ENCODE measurements at regions not wholly inside any gene's neighbourhood (a gene's known extent, or its start where the extent isn't known, plus 50 kb on each side); places are given as distances from the start of the nearest gene placed in this dataset.

DNA sequence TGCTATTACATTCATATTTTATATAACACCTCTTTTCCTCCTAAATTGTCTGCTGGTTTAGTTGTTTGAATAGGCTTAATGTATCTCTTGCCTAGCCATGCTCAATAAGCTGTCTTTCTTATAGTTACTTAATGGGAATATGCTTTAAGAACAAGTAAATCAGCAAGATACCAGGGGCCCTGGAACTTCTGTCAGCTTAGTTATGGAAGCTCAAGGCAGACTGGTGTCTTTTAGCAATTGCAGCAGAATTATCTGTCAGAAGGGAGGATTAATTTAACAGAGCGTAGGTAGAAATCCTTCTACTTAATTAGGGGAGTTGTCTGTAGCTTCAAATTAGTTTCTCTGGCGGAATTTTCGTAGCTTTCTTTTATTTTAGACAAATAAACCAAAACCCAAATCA is 94.9 kb downstream of the C11orf91 start:
- DNase-seq (no peak), ATAC-seq (ENCODE audit: low FRiP score) (no peak)
- H3K27me3 ChIP-seq (ENCODE audit: control insufficient read depth in 1 of 2, insufficient read depth in 2 of 2, low read length in 1 of 2): no peaks in the 10 kb centered on the region
- no peaks in the 10 kb centered on the region for H3K9me3 ChIP-seq (ENCODE audit: control insufficient read depth, low read length)
- no peak overlapping the region for H3K27ac ChIP-seq (ENCODE audit: low read depth in 1 of 2, low read length in 2 of 2)
- H3K4me1 ChIP-seq (ENCODE audit: control insufficient read depth in 1 of 2, insufficient read depth in 2 of 2, low read length in 2 of 2): no peaks in the 10 kb centered on the region
- intact Hi-C loops (cut with DNase I): no loop called here
- no peak overlapping the region for H3K4me3 ChIP-seq (ENCODE audit: low read length in 2 of 2)
- WGBS, 2 donors: 83% methylated on average over 3 of the region's 3 CpGs
- H3K36me3 ChIP-seq (ENCODE audit: control insufficient read depth in 1 of 2, insufficient read depth in 2 of 2, low read length in 1 of 2): no peaks in the 10 kb centered on the region

DNA sequence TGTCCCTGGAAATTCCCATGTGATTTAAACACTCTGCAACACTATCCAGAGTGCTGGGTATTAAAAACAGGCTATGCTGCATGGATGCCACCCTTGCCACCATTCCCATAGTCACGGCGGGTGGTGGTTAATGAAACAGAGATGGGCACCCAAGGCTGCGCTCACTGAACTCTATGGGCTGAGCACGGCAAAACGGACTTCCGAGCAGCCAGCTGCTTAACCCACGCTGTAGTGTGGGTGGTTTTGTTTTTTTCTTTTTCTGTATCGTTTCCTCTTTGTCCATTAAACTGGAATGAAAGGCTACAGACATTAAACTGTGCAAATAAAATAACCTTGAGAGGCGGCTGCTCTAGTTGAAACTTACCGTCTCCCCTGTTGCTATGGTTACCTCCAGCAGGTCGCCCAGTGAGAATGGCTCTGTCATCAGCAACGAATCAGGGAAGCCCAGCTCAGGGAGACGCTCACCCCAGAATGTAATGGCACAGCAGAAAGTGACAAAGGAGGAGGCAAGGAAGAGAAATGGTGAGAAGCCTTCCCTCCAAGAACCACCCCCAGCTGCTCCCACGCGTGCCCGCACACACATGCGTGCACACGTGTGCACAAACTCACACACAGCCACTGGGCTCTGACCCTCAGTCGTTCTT is 102.1 kb downstream of the C11orf91 start:
- Histone ChIP-seq H3K9me3 (ENCODE audit: control insufficient read depth, low read length) (peaks cover 2% of the 10 kb centered on the region), H3K36me3 (ENCODE audit: control insufficient read depth in 1 of 2, insufficient read depth in 2 of 2, low read length in 1 of 2) (no peaks in the 10 kb centered on the region), H3K27ac (ENCODE audit: low read depth in 1 of 2, low read length in 2 of 2) (no peak overlapping the region), H3K4me1 (ENCODE audit: control insufficient read depth in 1 of 2, insufficient read depth in 2 of 2, low read length in 2 of 2) (no peaks in the 10 kb centered on the region), H3K4me3 (ENCODE audit: low read length in 2 of 2) (no peak overlapping the region), H3K27me3 (ENCODE audit: control insufficient read depth in 1 of 2, insufficient read depth in 2 of 2, low read length in 1 of 2) (peaks cover 0 to 1% of the 10 kb centered on the region in 2 donors)
- intact Hi-C loops (cut with DNase I): no loop called here
- no peak for DNase-seq
- no peak for ATAC-seq (ENCODE audit: low FRiP score)
- 63 to 64% methylated on average over 19 of the region's 19 CpGs for WGBS, 2 donors

DNA sequence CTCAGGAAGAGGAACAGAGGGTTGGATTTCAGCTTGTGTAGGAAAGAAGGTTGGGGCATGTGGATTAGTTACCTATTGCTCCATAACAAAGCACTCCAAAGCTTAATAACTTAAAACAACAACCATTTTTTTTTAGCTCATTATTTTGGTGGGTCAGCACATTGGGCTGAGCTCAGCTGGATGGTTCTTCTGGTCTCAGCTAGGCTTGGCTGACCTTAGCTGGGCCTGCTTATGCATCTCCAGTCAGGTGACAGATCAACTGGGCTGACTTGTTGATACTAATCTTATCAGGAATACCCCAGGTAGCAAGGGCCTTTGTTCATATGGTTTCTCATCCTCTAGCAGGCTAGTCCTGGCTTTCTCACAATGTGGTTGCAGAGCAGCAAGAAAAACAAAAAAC is 106.4 kb downstream of the C11orf91 start:
- H3K4me1 ChIP-seq (ENCODE audit: control insufficient read depth in 1 of 2, insufficient read depth in 2 of 2, low read length in 2 of 2): no peaks in the 10 kb centered on the region
- H3K36me3 ChIP-seq (ENCODE audit: control insufficient read depth in 1 of 2, insufficient read depth in 2 of 2, low read length in 1 of 2): no peaks in the 10 kb centered on the region
- H3K9me3 ChIP-seq (ENCODE audit: control insufficient read depth, low read length): peaks cover 2% of the 10 kb centered on the region
- DNase-seq (no peak), ATAC-seq (ENCODE audit: low FRiP score) (no peak)
- no peaks in the 10 kb centered on the region for H3K27me3 ChIP-seq (ENCODE audit: control insufficient read depth in 1 of 2, insufficient read depth in 2 of 2, low read length in 1 of 2)
- H3K4me3 ChIP-seq (ENCODE audit: low read length in 2 of 2): no peak overlapping the region
- no peak overlapping the region for H3K27ac ChIP-seq (ENCODE audit: low read depth in 1 of 2, low read length in 2 of 2)
- intact Hi-C loops (cut with DNase I): no loop called here

DNA sequence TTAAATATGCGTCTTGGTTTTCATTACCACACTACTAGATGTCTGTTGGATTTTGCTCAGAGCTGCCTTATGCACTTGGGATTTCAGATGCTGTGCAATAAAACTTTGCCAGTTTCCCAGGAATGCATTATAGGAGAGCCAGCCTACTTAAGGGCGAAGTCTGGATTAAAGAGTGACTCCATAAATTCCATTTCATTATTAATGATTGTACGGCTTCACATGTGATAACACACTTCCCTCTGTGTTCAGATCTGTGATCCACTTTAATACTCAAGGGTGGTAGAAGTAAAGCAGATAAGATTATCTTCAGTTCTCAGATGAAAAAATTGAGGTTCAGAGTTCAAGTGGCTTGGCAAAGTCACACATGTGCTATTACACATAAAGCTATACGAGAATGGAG is 110.2 kb downstream of the C11orf91 start:
- 59 to 62% methylated on average over 4 of the region's 4 CpGs for WGBS, 2 donors
- no peaks in the 10 kb centered on the region for H3K36me3 ChIP-seq (ENCODE audit: control insufficient read depth in 1 of 2, insufficient read depth in 2 of 2, low read length in 1 of 2)
- no peaks in the 10 kb centered on the region for H3K27me3 ChIP-seq (ENCODE audit: control insufficient read depth in 1 of 2, insufficient read depth in 2 of 2, low read length in 1 of 2)
- no peak overlapping the region for H3K27ac ChIP-seq (ENCODE audit: low read depth in 1 of 2, low read length in 2 of 2)
- ATAC-seq (ENCODE audit: low FRiP score) (no peak), DNase-seq (no peak)
- no peak overlapping the region for H3K4me3 ChIP-seq (ENCODE audit: low read length in 2 of 2)
- no peaks in the 10 kb centered on the region for H3K4me1 ChIP-seq (ENCODE audit: control insufficient read depth in 1 of 2, insufficient read depth in 2 of 2, low read length in 2 of 2)
- H3K9me3 ChIP-seq (ENCODE audit: control insufficient read depth, low read length): peaks cover 2% of the 10 kb centered on the region
- intact Hi-C loops (cut with DNase I): no loop called here

DNA sequence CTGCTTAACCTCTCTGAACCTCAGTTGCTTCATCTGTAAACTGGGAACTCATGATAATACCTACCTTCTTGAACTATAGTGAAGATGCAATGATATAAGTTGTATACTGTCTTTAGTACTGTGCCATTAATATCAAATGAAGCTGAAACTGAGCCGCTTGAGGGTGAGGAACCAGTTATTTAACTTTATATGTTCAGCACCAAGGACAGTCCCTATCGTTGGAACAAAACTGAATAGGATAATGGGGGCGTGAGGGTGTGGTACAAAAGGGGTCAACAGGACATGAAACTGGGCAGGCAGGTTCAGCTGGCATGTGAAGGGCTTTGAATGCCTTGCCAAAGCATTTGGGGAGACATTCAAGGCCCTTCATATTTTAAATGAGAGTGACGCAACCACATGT is 112.6 kb downstream of the C11orf91 start:
- 63 to 75% methylated on average over 4 of the region's 4 CpGs for WGBS, 2 donors

DNA sequence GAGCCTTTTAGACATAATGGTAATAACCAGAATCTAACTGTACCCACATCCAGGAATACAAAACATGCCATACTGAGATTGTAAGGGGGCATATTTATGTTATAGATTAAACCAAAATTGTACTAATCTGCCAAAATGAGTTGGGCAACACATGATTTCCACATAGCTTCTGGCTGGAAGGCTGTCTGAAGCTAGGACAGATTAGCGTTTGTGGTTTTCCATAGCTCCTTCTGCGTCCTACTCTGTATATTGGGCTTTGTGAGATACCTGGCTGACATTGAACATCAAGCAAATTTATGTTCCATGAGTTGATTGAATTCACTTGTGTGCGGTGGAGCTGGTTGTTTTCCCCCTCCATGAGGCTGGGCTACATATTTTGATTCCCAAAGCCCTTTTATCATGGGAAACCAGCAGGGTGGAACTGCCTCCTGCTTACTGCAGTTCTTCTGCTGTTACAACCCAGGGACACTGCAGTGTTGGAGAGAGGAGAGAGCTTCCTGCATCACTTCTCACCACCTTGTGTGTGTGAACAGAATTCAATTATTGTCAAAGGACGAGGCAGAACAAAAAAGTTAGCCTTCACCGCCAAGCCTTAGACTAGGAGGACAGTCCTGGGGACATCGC is 114.9 kb downstream of the C11orf91 start:
- 81 to 86% methylated on average over 6 of the region's 6 CpGs for WGBS, 2 donors
- no peak for ATAC-seq (ENCODE audit: low FRiP score)

More for the DNA sequence above, 112.6 kb downstream of the C11orf91 start:
- intact Hi-C loops (cut with DNase I): no loop called here
- Histone ChIP-seq H3K36me3 (ENCODE audit: control insufficient read depth in 1 of 2, insufficient read depth in 2 of 2, low read length in 1 of 2) (no peaks in the 10 kb centered on the region), H3K4me1 (ENCODE audit: control insufficient read depth in 1 of 2, insufficient read depth in 2 of 2, low read length in 2 of 2) (no peaks in the 10 kb centered on the region), H3K27me3 (ENCODE audit: control insufficient read depth in 1 of 2, insufficient read depth in 2 of 2, low read length in 1 of 2) (no peaks in the 10 kb centered on the region), H3K4me3 (ENCODE audit: low read length in 2 of 2) (no peak overlapping the region), H3K27ac (ENCODE audit: low read depth in 1 of 2, low read length in 2 of 2) (no peak overlapping the region), H3K9me3 (ENCODE audit: control insufficient read depth, low read length) (no peaks in the 10 kb centered on the region)
- DNase-seq (no peak), ATAC-seq (ENCODE audit: low FRiP score) (no peak)

DNA sequence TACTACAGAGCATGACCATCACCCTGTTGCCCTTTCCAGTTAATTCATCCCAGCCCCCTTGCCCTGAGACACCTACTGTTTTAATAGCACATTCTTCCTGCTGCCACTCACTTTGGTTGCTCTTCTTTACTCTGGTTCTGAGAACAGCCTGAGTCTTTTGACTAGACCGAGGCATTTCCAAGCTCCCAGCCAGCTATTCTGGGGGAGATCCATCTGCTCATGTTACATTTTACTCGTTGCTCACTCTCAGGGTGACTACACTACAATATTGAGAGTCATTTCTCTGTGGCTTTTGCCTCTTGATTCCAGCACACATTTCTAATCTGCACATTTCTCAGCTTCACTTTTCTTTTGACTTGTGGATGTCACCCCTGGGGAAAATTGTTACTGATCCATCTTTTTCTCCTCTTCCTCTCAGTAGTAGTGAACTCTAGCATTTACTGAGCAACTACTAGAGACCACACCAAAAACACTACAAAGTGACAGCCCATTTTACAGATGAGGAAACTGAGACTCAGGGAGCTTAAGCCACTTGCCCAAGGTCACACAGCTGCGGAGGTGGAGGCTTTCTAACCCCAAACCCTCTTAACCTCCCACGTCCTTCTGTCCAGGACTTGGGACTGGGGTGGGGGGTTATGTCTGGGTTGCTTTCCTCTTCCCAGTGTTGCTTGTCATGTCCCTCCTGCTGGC is 117.8 kb downstream of the C11orf91 start:
- WGBS, 2 donors: 77 to 79% methylated on average over 4 of the region's 4 CpGs
- DNase-seq (no peak), ATAC-seq (ENCODE audit: low FRiP score) (no peak)
- Histone ChIP-seq H3K27me3 (ENCODE audit: control insufficient read depth in 1 of 2, insufficient read depth in 2 of 2, low read length in 1 of 2) (no peaks in the 10 kb centered on the region), H3K9me3 (ENCODE audit: control insufficient read depth, low read length) (no peaks in the 10 kb centered on the region), H3K4me1 (ENCODE audit: control insufficient read depth in 1 of 2, insufficient read depth in 2 of 2, low read length in 2 of 2) (no peaks in the 10 kb centered on the region), H3K4me3 (ENCODE audit: low read length in 2 of 2) (no peak overlapping the region), H3K27ac (ENCODE audit: low read depth in 1 of 2, low read length in 2 of 2) (no peak overlapping the region), H3K36me3 (ENCODE audit: control insufficient read depth in 1 of 2, insufficient read depth in 2 of 2, low read length in 1 of 2) (no peaks in the 10 kb centered on the region)
- intact Hi-C loops (cut with DNase I): no loop called here

More for the DNA sequence above, 114.9 kb downstream of the C11orf91 start:
- no peaks in the 10 kb centered on the region for H3K36me3 ChIP-seq (ENCODE audit: control insufficient read depth in 1 of 2, insufficient read depth in 2 of 2, low read length in 1 of 2)
- no peaks in the 10 kb centered on the region for H3K27me3 ChIP-seq (ENCODE audit: control insufficient read depth in 1 of 2, insufficient read depth in 2 of 2, low read length in 1 of 2)
- intact Hi-C loops (cut with DNase I): no loop called here
- no peak for DNase-seq
- no peak overlapping the region for H3K27ac ChIP-seq (ENCODE audit: low read depth in 1 of 2, low read length in 2 of 2)
- no peak overlapping the region for H3K4me3 ChIP-seq (ENCODE audit: low read length in 2 of 2)
- H3K9me3 ChIP-seq (ENCODE audit: control insufficient read depth, low read length): no peaks in the 10 kb centered on the region
- H3K4me1 ChIP-seq (ENCODE audit: control insufficient read depth in 1 of 2, insufficient read depth in 2 of 2, low read length in 2 of 2): no peaks in the 10 kb centered on the region

DNA sequence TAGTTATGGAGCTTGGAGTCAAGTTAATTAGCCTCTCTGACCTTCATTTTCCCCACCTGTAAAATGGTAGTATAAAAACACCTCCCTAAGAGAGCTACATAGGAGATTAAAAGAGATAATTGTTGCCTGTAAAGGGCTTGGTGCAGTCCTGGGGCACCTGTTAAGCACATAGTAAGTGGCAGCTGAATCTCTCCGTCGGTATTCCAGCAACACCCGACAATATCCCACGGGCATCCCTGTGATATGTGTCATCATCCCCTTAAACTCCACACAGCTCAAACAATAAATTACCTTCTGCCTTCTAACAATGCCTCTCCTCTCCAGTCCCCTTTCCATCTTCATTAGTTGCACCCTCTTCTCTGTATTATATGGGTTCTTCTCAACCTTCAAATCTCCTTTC is 121.5 kb downstream of the C11orf91 start:
- Histone ChIP-seq H3K4me1 (ENCODE audit: control insufficient read depth in 1 of 2, insufficient read depth in 2 of 2, low read length in 2 of 2) (no peaks in the 10 kb centered on the region), H3K9me3 (ENCODE audit: control insufficient read depth, low read length) (no peaks in the 10 kb centered on the region), H3K27ac (ENCODE audit: low read depth in 1 of 2, low read length in 2 of 2) (no peak overlapping the region), H3K36me3 (ENCODE audit: control insufficient read depth in 1 of 2, insufficient read depth in 2 of 2, low read length in 1 of 2) (no peaks in the 10 kb centered on the region), H3K4me3 (ENCODE audit: low read length in 2 of 2) (no peak overlapping the region), H3K27me3 (ENCODE audit: control insufficient read depth in 1 of 2, insufficient read depth in 2 of 2, low read length in 1 of 2) (no peaks in the 10 kb centered on the region)
- ATAC-seq (ENCODE audit: low FRiP score) (no peak), DNase-seq (no peak)
- WGBS, 2 donors: 95 to 100% methylated on average over 4 of the region's 4 CpGs
- intact Hi-C loops (cut with DNase I): no loop called here

DNA sequence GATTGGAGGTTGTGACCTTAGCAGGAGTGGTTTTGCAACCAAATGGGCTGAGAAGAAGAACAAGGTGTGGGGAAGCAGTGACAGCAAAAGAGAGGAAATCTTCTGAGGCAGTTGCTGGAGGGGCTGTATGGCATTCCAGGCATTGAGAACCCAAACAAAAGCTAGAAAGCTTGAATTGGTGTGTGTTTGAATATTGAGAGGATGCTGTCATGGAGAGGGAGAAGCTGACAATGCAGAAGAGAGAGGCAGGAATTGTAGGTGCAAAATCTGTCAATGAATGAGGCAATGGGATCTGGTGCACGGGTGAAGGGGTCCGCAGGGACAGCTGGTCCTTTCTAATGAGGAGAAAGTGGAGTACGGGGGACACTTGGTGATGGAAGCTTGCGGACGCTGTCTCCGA is 123.4 kb downstream of the C11orf91 start:
- Histone ChIP-seq H3K4me3 (ENCODE audit: low read length in 2 of 2) (no peak overlapping the region), H3K4me1 (ENCODE audit: control insufficient read depth in 1 of 2, insufficient read depth in 2 of 2, low read length in 2 of 2) (no peaks in the 10 kb centered on the region), H3K27me3 (ENCODE audit: control insufficient read depth in 1 of 2, insufficient read depth in 2 of 2, low read length in 1 of 2) (no peaks in the 10 kb centered on the region), H3K27ac (ENCODE audit: low read depth in 1 of 2, low read length in 2 of 2) (no peak overlapping the region), H3K36me3 (ENCODE audit: control insufficient read depth in 1 of 2, insufficient read depth in 2 of 2, low read length in 1 of 2) (no peaks in the 10 kb centered on the region), H3K9me3 (ENCODE audit: control insufficient read depth, low read length) (peaks cover 2% of the 10 kb centered on the region)
- ATAC-seq (ENCODE audit: low FRiP score): no peak
- intact Hi-C loops (cut with DNase I): no loop called here
- WGBS, 2 donors: 91 to 95% methylated on average over 6 of the region's 6 CpGs
- DNase-seq: no peak
